ENCODE measurements at regions not wholly inside any gene's neighbourhood (a gene's known extent, or its start where the extent isn't known, plus 50 kb on each side); places are given as distances from the start of the nearest gene placed in this dataset.

- TF ChIP-seq CEBPB (IDR thresholded peaks at IDR 0.05) (no peak), TCF12 (IDR thresholded peaks at IDR 0.05; ENCODE audit: low read depth) (no peak)
Observed at GRCh38 chr1:57991289-57991688, 555.2 kb downstream of the OMA1 start.

- TF ChIP-seq RAD21 (IDR thresholded peaks at IDR 0.05; ENCODE audit: low read depth) (no peak), USF1 (IDR thresholded peaks at IDR 0.05) (no peak), YY1 (IDR thresholded peaks at IDR 0.05; ENCODE audit: low read depth) (no peak), FOXM1 (IDR thresholded peaks at IDR 0.05; ENCODE audit: borderline replicate concordance, low read depth) (no peak), ZBTB7A (IDR thresholded peaks at IDR 0.05; ENCODE audit: low read depth) (no peak), TEAD4 (IDR thresholded peaks at IDR 0.05) (no peak)
Observed at GRCh38 chr1:57989877-57990276, 556.6 kb downstream of the OMA1 start.

GRCh38 chr1:57987523-57987922 lies 559.0 kb downstream of the OMA1 start:
- TF ChIP-seq RAD21 (IDR thresholded peaks at IDR 0.05; ENCODE audit: low read depth) (no peak), NFIC (IDR thresholded peaks at IDR 0.05) (no peak), EP300 (IDR thresholded peaks at IDR 0.05; ENCODE audit: borderline replicate concordance) (no peak), EGR1 (IDR thresholded peaks at IDR 0.05) (no peak), TAF1 (IDR thresholded peaks at IDR 0.05; ENCODE audit: low read depth) (no peak), TCF12 (IDR thresholded peaks at IDR 0.05; ENCODE audit: low read depth) (no peak), CEBPB (IDR thresholded peaks at IDR 0.05) (no peak), REST (IDR thresholded peaks at IDR 0.05; ENCODE audit: low read depth) (no peak), TEAD4 (IDR thresholded peaks at IDR 0.05) (no peak), CREB1 (IDR thresholded peaks at IDR 0.05; ENCODE audit: low read depth) (no peak), USF1 (IDR thresholded peaks at IDR 0.05) (no peak), YY1 (IDR thresholded peaks at IDR 0.05; ENCODE audit: low read depth) (no peak), ZBTB7A (IDR thresholded peaks at IDR 0.05; ENCODE audit: low read depth) (no peak), MAX (IDR thresholded peaks at IDR 0.05) (no peak), FOXM1 (IDR thresholded peaks at IDR 0.05; ENCODE audit: borderline replicate concordance, low read depth) (no peak)

GRCh38 chr1:57986432-57986831 lies 560.1 kb downstream of the OMA1 start:
- no peak for TF ChIP-seq CREB1 (IDR thresholded peaks at IDR 0.05; ENCODE audit: low read depth)
- TF ChIP-seq EGR1 (IDR thresholded peaks at IDR 0.05), result no peak
- TF ChIP-seq YY1 (IDR thresholded peaks at IDR 0.05; ENCODE audit: low read depth), result no peak
- TF ChIP-seq ZBTB7A (IDR thresholded peaks at IDR 0.05; ENCODE audit: low read depth), result no peak
- no peak for TF ChIP-seq FOXM1 (IDR thresholded peaks at IDR 0.05; ENCODE audit: borderline replicate concordance, low read depth)
- no peak for TF ChIP-seq NFIC (IDR thresholded peaks at IDR 0.05)
- TF ChIP-seq TEAD4 (IDR thresholded peaks at IDR 0.05), result no peak
- TF ChIP-seq EP300 (IDR thresholded peaks at IDR 0.05; ENCODE audit: borderline replicate concordance), result no peak
- no peak for TF ChIP-seq MAX (IDR thresholded peaks at IDR 0.05)
- TF ChIP-seq TCF12 (IDR thresholded peaks at IDR 0.05; ENCODE audit: low read depth), result no peak
- TF ChIP-seq REST (IDR thresholded peaks at IDR 0.05; ENCODE audit: low read depth), result no peak
- no peak for TF ChIP-seq TAF1 (IDR thresholded peaks at IDR 0.05; ENCODE audit: low read depth)
- no peak for TF ChIP-seq CEBPB (IDR thresholded peaks at IDR 0.05)
- TF ChIP-seq USF1 (IDR thresholded peaks at IDR 0.05), result no peak
- no peak for TF ChIP-seq RAD21 (IDR thresholded peaks at IDR 0.05; ENCODE audit: low read depth)

- TF ChIP-seq TAF1 (IDR thresholded peaks at IDR 0.05; ENCODE audit: low read depth) (no peak), YY1 (IDR thresholded peaks at IDR 0.05; ENCODE audit: low read depth) (no peak)
Observed at GRCh38 chr1:57984277-57984676, 560.4 kb upstream of the DAB1 start.

- TF ChIP-seq CREB1 (IDR thresholded peaks at IDR 0.05; ENCODE audit: low read depth) (no peak), TAF1 (IDR thresholded peaks at IDR 0.05; ENCODE audit: low read depth) (no peak), ZBTB7A (IDR thresholded peaks at IDR 0.05; ENCODE audit: low read depth) (no peak), FOXM1 (IDR thresholded peaks at IDR 0.05; ENCODE audit: borderline replicate concordance, low read depth) (no peak), CEBPB (IDR thresholded peaks at IDR 0.05) (no peak), RAD21 (IDR thresholded peaks at IDR 0.05; ENCODE audit: low read depth) (no peak), TCF12 (IDR thresholded peaks at IDR 0.05; ENCODE audit: low read depth) (no peak), NFIC (IDR thresholded peaks at IDR 0.05) (no peak), EP300 (IDR thresholded peaks at IDR 0.05; ENCODE audit: borderline replicate concordance) (no peak), MAX (IDR thresholded peaks at IDR 0.05) (no peak), TEAD4 (IDR thresholded peaks at IDR 0.05) (no peak), YY1 (IDR thresholded peaks at IDR 0.05; ENCODE audit: low read depth) (no peak), EGR1 (IDR thresholded peaks at IDR 0.05) (no peak), USF1 (IDR thresholded peaks at IDR 0.05) (no peak)
Observed at GRCh38 chr1:57983441-57983840, 559.6 kb upstream of the DAB1 start.

All from Ishikawa (cell line).